BLaER1 (cell line): ENCODE measurements at regions not wholly inside any gene's neighbourhood (a gene's known extent, or its start where the extent isn't known, plus 50 kb on each side); places are given as distances from the start of the nearest gene placed in this dataset.
"Not testable (repeated sequence)": the region's sequence is repeated elsewhere in the genome, so short reads cannot be mapped to it uniquely, and the experiment has no call there.

Source experiments
- H3K27ac ChIP-seq: shearing (Covaris generic); formaldehyde crosslinking; 2 replicates; pipeline ENCODE4 v1.8.1; 2022
- H3K27me3 ChIP-seq: shearing (Covaris generic); formaldehyde crosslinking; 2 replicates; pipeline ENCODE4 v1.8.1; 2022
- H3K36me3 ChIP-seq: shearing (Covaris generic); formaldehyde crosslinking; 2 replicates; pipeline ENCODE4 v1.8.1; 2022
- H3K4me1 ChIP-seq: shearing (Covaris generic); formaldehyde crosslinking; 2 replicates; pipeline ENCODE4 v1.8.1; 2022
- H3K4me2 ChIP-seq: shearing (Covaris generic); formaldehyde crosslinking; 2 replicates; pipeline ENCODE4 v1.8.1; 2022
- H3K4me3 ChIP-seq: shearing (Covaris generic); formaldehyde crosslinking; 2 replicates; pipeline ENCODE4 v1.8.1; 2022
- H3K9ac ChIP-seq: shearing (Covaris generic); formaldehyde crosslinking; 2 replicates; pipeline ENCODE4 v1.8.1; 2022
- H3K9me3 ChIP-seq: shearing (Covaris generic); formaldehyde crosslinking; 2 replicates; pipeline ENCODE4 v1.8.1; 2022
- H4K20me1 ChIP-seq: shearing (Covaris generic); formaldehyde crosslinking; 2 replicates; pipeline ENCODE4 v1.8.1; 2022
- Cebpa-rat ChIP-seq: shearing (Covaris generic); IDR thresholded peaks from 2 replicates; pipeline ENCODE4 v1.8.1; 2022

GRCh38 chr5:116724971-116725370 is 150.3 kb upstream of the SEMA6A start:
- no peak overlapping the region for H3K27ac ChIP-seq

GRCh38 chr5:116722651-116723050 is 148.0 kb upstream of the SEMA6A start:
- no peak overlapping the region for H3K4me2 ChIP-seq
- H3K4me3 ChIP-seq = no peak overlapping the region
- no peaks in the 10 kb centered on the region for H4K20me1 ChIP-seq
- no peaks in the 10 kb centered on the region for H3K27me3 ChIP-seq
- H3K36me3 ChIP-seq = no peaks in the 10 kb centered on the region
- H3K27ac ChIP-seq = no peak overlapping the region
- TF ChIP-seq Cebpa-rat = no peak
- no peaks in the 10 kb centered on the region for H3K9me3 ChIP-seq
- H3K4me1 ChIP-seq = no peaks in the 10 kb centered on the region
- no peak overlapping the region for H3K9ac ChIP-seq

More at GRCh38 chr5:116724971-116725370, 150.3 kb upstream of the SEMA6A start:
- Histone ChIP-seq H4K20me1 (no peaks in the 10 kb centered on the region), H3K9ac (no peak overlapping the region), H3K4me3 (no peak overlapping the region), H3K27me3 (no peaks in the 10 kb centered on the region), H3K4me2 (no peak overlapping the region), H3K4me1 (no peaks in the 10 kb centered on the region), H3K9me3 (no peaks in the 10 kb centered on the region), H3K36me3 (no peaks in the 10 kb centered on the region)
- TF ChIP-seq Cebpa-rat = no peak

- Histone ChIP-seq H3K27ac (no peak overlapping the region), H3K4me1 (peaks cover 5% of the 10 kb centered on the region; the same call in 1 of the 2 replicates), H3K9ac (no peak overlapping the region), H3K4me3 (no peak overlapping the region), H4K20me1 (no peaks in the 10 kb centered on the region), H3K4me2 (no peak overlapping the region), H3K27me3 (no peaks in the 10 kb centered on the region), H3K9me3 (peaks cover 7% of the 10 kb centered on the region; the same call in 1 of the 2 replicates), H3K36me3 (no peaks in the 10 kb centered on the region)
- no peak for TF ChIP-seq Cebpa-rat
These were observed 144.5 kb upstream of the SEMA6A start for GRCh38 chr5:116719106-116719505.

GRCh38 chr5:116718317-116718716 is 143.7 kb upstream of the SEMA6A start:
- Histone ChIP-seq H3K4me3 (no peak overlapping the region), H3K4me2 (no peak overlapping the region), H3K4me1 (peaks cover 5% of the 10 kb centered on the region; the same call in 1 of the 2 replicates), H4K20me1 (no peaks in the 10 kb centered on the region), H3K9ac (no peak overlapping the region), H3K27me3 (no peaks in the 10 kb centered on the region), H3K9me3 (peaks cover 7% of the 10 kb centered on the region; the same call in 1 of the 2 replicates), H3K36me3 (no peaks in the 10 kb centered on the region), H3K27ac (no peak overlapping the region)
- no peak for TF ChIP-seq Cebpa-rat

GRCh38 chr5:116709082-116709481 is 134.5 kb upstream of the SEMA6A start:
- no peak overlapping the region for H3K27ac ChIP-seq

GRCh38 chr5:116705121-116705519 is 130.5 kb upstream of the SEMA6A start:
- not testable (repeated sequence) for H4K20me1 ChIP-seq, H3K4me2 ChIP-seq, H3K27ac ChIP-seq

More at GRCh38 chr5:116709082-116709481, 134.5 kb upstream of the SEMA6A start:
- Histone ChIP-seq H3K4me3 (no peak overlapping the region), H3K36me3 (no peaks in the 10 kb centered on the region), H3K27me3 (no peaks in the 10 kb centered on the region), H3K9me3 (no peaks in the 10 kb centered on the region), H3K4me1 (no peaks in the 10 kb centered on the region), H3K4me2 (no peak overlapping the region), H4K20me1 (no peaks in the 10 kb centered on the region), H3K9ac (no peak overlapping the region)
- no peak for TF ChIP-seq Cebpa-rat

GRCh38 chr5:116703941-116704340 is 129.3 kb upstream of the SEMA6A start:
- Histone ChIP-seq H3K27ac (no peak overlapping the region), H3K4me1 (no peaks in the 10 kb centered on the region), H3K9ac (no peak overlapping the region), H3K4me3 (no peak overlapping the region), H3K27me3 (no peaks in the 10 kb centered on the region), H3K4me2 (no peak overlapping the region), H3K9me3 (no peaks in the 10 kb centered on the region), H4K20me1 (no peaks in the 10 kb centered on the region), H3K36me3 (no peaks in the 10 kb centered on the region)
- TF ChIP-seq Cebpa-rat = no peak

More at GRCh38 chr5:116705121-116705519, 130.5 kb upstream of the SEMA6A start:
- H3K27me3 ChIP-seq, H3K4me3 ChIP-seq, H3K36me3 ChIP-seq, H3K4me1 ChIP-seq, H3K9ac ChIP-seq, H3K9me3 ChIP-seq: not testable (repeated sequence)

- no peaks in the 10 kb centered on the region for H3K36me3 ChIP-seq
- TF ChIP-seq Cebpa-rat = no peak
- no peak overlapping the region for H3K9ac ChIP-seq
- H3K27me3 ChIP-seq = no peaks in the 10 kb centered on the region
- no peak overlapping the region for H3K4me3 ChIP-seq
- H4K20me1 ChIP-seq = no peaks in the 10 kb centered on the region
- no peaks in the 10 kb centered on the region for H3K4me1 ChIP-seq
- no peak overlapping the region for H3K4me2 ChIP-seq
- H3K9me3 ChIP-seq = no peaks in the 10 kb centered on the region
- no peak overlapping the region for H3K27ac ChIP-seq
These were observed 128.7 kb upstream of the SEMA6A start for GRCh38 chr5:116703328-116703727.

GRCh38 chr5:116702776-116703175 is 128.2 kb upstream of the SEMA6A start:
- Histone ChIP-seq H3K27me3 (no peaks in the 10 kb centered on the region), H3K27ac (no peak overlapping the region), H3K4me2 (no peak overlapping the region), H3K9me3 (no peaks in the 10 kb centered on the region), H3K4me3 (no peak overlapping the region), H3K36me3 (no peaks in the 10 kb centered on the region), H3K4me1 (no peaks in the 10 kb centered on the region), H4K20me1 (no peaks in the 10 kb centered on the region), H3K9ac (no peak overlapping the region)
- TF ChIP-seq Cebpa-rat = no peak

GRCh38 chr5:116699332-116699731 is 124.7 kb upstream of the SEMA6A start:
- Histone ChIP-seq H4K20me1 (no peaks in the 10 kb centered on the region), H3K4me3 (no peak overlapping the region)
- TF ChIP-seq Cebpa-rat = no peak

GRCh38 chr5:116696366-116696765 is 121.7 kb upstream of the SEMA6A start:
- TF ChIP-seq Cebpa-rat = no peak
- H3K4me1 ChIP-seq = no peaks in the 10 kb centered on the region
- H3K4me3 ChIP-seq = no peak overlapping the region
- H3K27ac ChIP-seq = no peak overlapping the region
- H3K9ac ChIP-seq = no peak overlapping the region
- no peaks in the 10 kb centered on the region for H3K9me3 ChIP-seq
- no peak overlapping the region for H3K4me2 ChIP-seq
- H4K20me1 ChIP-seq = no peaks in the 10 kb centered on the region
- H3K36me3 ChIP-seq = no peaks in the 10 kb centered on the region
- no peaks in the 10 kb centered on the region for H3K27me3 ChIP-seq

More at GRCh38 chr5:116699332-116699731, 124.7 kb upstream of the SEMA6A start:
- Histone ChIP-seq H3K36me3 (no peaks in the 10 kb centered on the region), H3K9me3 (no peaks in the 10 kb centered on the region), H3K4me2 (no peak overlapping the region), H3K4me1 (no peaks in the 10 kb centered on the region), H3K9ac (no peak overlapping the region), H3K27ac (no peak overlapping the region), H3K27me3 (no peaks in the 10 kb centered on the region)
